ENCODE measurements at regions not wholly inside any gene's neighbourhood (a gene's known extent, or its start where the extent isn't known, plus 50 kb on each side); places are given as distances from the start of the nearest gene placed in this dataset.

GRCh38 chr3:72295962-72296450 lies 511.1 kb upstream of the PROK2 start:
- no peak overlapping the region for H3K27ac ChIP-seq (ENCODE audit: low read depth, low read length)
- H3K36me3 ChIP-seq (ENCODE audit: insufficient read depth, low read length), result no peaks in the 10 kb centered on the region
- H3K9me3 ChIP-seq (ENCODE audit: control insufficient read depth in 1 of 2, low read length in 2 of 2), result no peaks in the 10 kb centered on the region
- Mint-ChIP-seq H3K9me3 (peaks cover 0 to 3% (median 0%) of the 10 kb centered on the region in 8 donors), H3K36me3 (no peaks in the 10 kb centered on the region), H3K27ac (no peak overlapping the region), H3K4me1 (no peaks in the 10 kb centered on the region), H3K27me3 (peaks cover 1 to 2% of the 10 kb centered on the region in 2 donors), H3K4me3 (no peak overlapping the region)
- H3K4me3 ChIP-seq (ENCODE audit: low read length in 2 of 2), result no peak overlapping the region
- H3K27me3 ChIP-seq (ENCODE audit: insufficient read depth, low read length), result no peaks in the 10 kb centered on the region
- DNase-seq, result no peak
- POLR2A ChIA-PET (ENCODE audit: partially characterized antibody), result no interaction called here
- intact Hi-C loops (cut with micrococcal nuclease), result no loop called here
- CTCF ChIA-PET (ENCODE audit: partially characterized antibody), result no interaction called here
- H3K4me1 ChIP-seq (ENCODE audit: insufficient read depth, low read length), result no peaks in the 10 kb centered on the region

- CTCF ChIA-PET (ENCODE audit: partially characterized antibody), result no interaction called here
- H3K4me3 Mint-ChIP-seq, result no peak overlapping the region
These were observed 510.5 kb upstream of the PROK2 start for GRCh38 chr3:72295276-72295961.

GRCh38 chr3:72290859-72291638 lies 506.1 kb upstream of the PROK2 start:
- Mint-ChIP-seq H3K27me3 (peaks cover 9 to 12% of the 10 kb centered on the region in 2 donors), H3K4me1 (peaks cover 1 to 11% (median 9%) of the 10 kb centered on the region in 4 donors), H3K9me3 (no peaks in the 10 kb centered on the region), H3K4me3 (peak overlapping the region in 1 of 8 donors; percentile 40), H3K27ac (peak overlapping the region in 1 of 7 donors; percentile 73), H3K36me3 (no peaks in the 10 kb centered on the region)
- DNase-seq, result no peak
- ChIA-PET CTCF (ENCODE audit: partially characterized antibody) (no interaction called here), POLR2A (ENCODE audit: partially characterized antibody) (no interaction called here)
- Histone ChIP-seq H3K27me3 (ENCODE audit: insufficient read depth, low read length) (no peaks in the 10 kb centered on the region), H3K27ac (ENCODE audit: low read depth, low read length) (no peak overlapping the region), H3K4me3 (ENCODE audit: low read length in 2 of 2) (no peak overlapping the region), H3K9me3 (ENCODE audit: control insufficient read depth in 1 of 2, low read length in 2 of 2) (no peaks in the 10 kb centered on the region), H3K36me3 (ENCODE audit: insufficient read depth, low read length) (no peaks in the 10 kb centered on the region), H3K4me1 (ENCODE audit: insufficient read depth, low read length) (peaks cover 8% of the 10 kb centered on the region)
- intact Hi-C loops (cut with micrococcal nuclease), result no loop called here

More at GRCh38 chr3:72295276-72295961, 510.5 kb upstream of the PROK2 start:
- Mint-ChIP-seq H3K4me1 (peaks cover 0 to 1% (median 0%) of the 10 kb centered on the region in 4 donors), H3K27ac (no peak overlapping the region), H3K36me3 (no peaks in the 10 kb centered on the region), H3K9me3 (peaks cover 0 to 2% (median 0%) of the 10 kb centered on the region in 8 donors), H3K27me3 (peaks cover 5 to 6% of the 10 kb centered on the region in 2 donors)
- intact Hi-C loops (cut with micrococcal nuclease), result no loop called here
- Histone ChIP-seq H3K9me3 (ENCODE audit: control insufficient read depth in 1 of 2, low read length in 2 of 2) (no peaks in the 10 kb centered on the region), H3K27ac (ENCODE audit: low read depth, low read length) (no peak overlapping the region), H3K4me1 (ENCODE audit: insufficient read depth, low read length) (no peaks in the 10 kb centered on the region), H3K36me3 (ENCODE audit: insufficient read depth, low read length) (no peaks in the 10 kb centered on the region), H3K27me3 (ENCODE audit: insufficient read depth, low read length) (no peaks in the 10 kb centered on the region), H3K4me3 (ENCODE audit: low read length in 2 of 2) (no peak overlapping the region)
- DNase-seq, result no peak
- POLR2A ChIA-PET (ENCODE audit: partially characterized antibody), result no interaction called here

GRCh38 chr3:72289692-72290071 lies 504.7 kb upstream of the PROK2 start:
- H3K27ac Mint-ChIP-seq, result peak overlapping the region in 1 of 7 donors; percentile 1
- H3K36me3 Mint-ChIP-seq, result no peaks in the 10 kb centered on the region
- H3K4me3 Mint-ChIP-seq, result peak overlapping the region in 6 of 8 donors; percentile 17 to 78 (median 58)
- peaks cover 8% of the 10 kb centered on the region for H3K4me1 ChIP-seq (ENCODE audit: insufficient read depth, low read length)
- H3K36me3 ChIP-seq (ENCODE audit: insufficient read depth, low read length), result no peaks in the 10 kb centered on the region
- no peak overlapping the region for H3K27ac ChIP-seq (ENCODE audit: low read depth, low read length)
- no peak overlapping the region for H3K4me3 ChIP-seq (ENCODE audit: low read length in 2 of 2)
- H3K9me3 Mint-ChIP-seq, result no peaks in the 10 kb centered on the region
- intact Hi-C loops (cut with micrococcal nuclease), result no loop called here
- no peaks in the 10 kb centered on the region for H3K9me3 ChIP-seq (ENCODE audit: control insufficient read depth in 1 of 2, low read length in 2 of 2)
- H3K4me1 Mint-ChIP-seq, result peaks cover 1 to 11% (median 9%) of the 10 kb centered on the region in 4 donors
- DNase-seq, result no peak
- no peaks in the 10 kb centered on the region for H3K27me3 ChIP-seq (ENCODE audit: insufficient read depth, low read length)
- ChIA-PET POLR2A (ENCODE audit: partially characterized antibody) (no interaction called here), CTCF (ENCODE audit: partially characterized antibody) (interaction anchor here (0.7 kb wide), 1 partner anchor 177 kb away, joined by 3 read pairs; no protein-coding TSS in a partner anchor)
- H3K27me3 Mint-ChIP-seq, result peaks cover 9 to 12% of the 10 kb centered on the region in 2 donors

- no peak overlapping the region for H3K4me3 ChIP-seq (ENCODE audit: low read length in 2 of 2)
- no peaks in the 10 kb centered on the region for H3K27me3 ChIP-seq (ENCODE audit: insufficient read depth, low read length)
- Mint-ChIP-seq H3K4me1 (peaks cover 1 to 11% (median 9%) of the 10 kb centered on the region in 4 donors), H3K27me3 (peaks cover 9 to 12% of the 10 kb centered on the region in 2 donors), H3K36me3 (no peaks in the 10 kb centered on the region), H3K9me3 (no peaks in the 10 kb centered on the region), H3K4me3 (peak overlapping the region; percentile 49 to 80 (median 73)), H3K27ac (peak overlapping the region in 3 of 7 donors; percentile 1 to 52 (median 31))
- POLR2A ChIA-PET (ENCODE audit: partially characterized antibody), result no interaction called here
- H3K36me3 ChIP-seq (ENCODE audit: insufficient read depth, low read length), result no peaks in the 10 kb centered on the region
- H3K4me1 ChIP-seq (ENCODE audit: insufficient read depth, low read length), result peaks cover 8% of the 10 kb centered on the region
- intact Hi-C loops (cut with micrococcal nuclease), result no loop called here
- DNase-seq, result no peak
- H3K9me3 ChIP-seq (ENCODE audit: control insufficient read depth in 1 of 2, low read length in 2 of 2), result no peaks in the 10 kb centered on the region
- CTCF ChIA-PET (ENCODE audit: partially characterized antibody), result no interaction called here
- no peak overlapping the region for H3K27ac ChIP-seq (ENCODE audit: low read depth, low read length)
These were observed 504.2 kb upstream of the PROK2 start for GRCh38 chr3:72288955-72289691.

- H3K9me3 Mint-ChIP-seq, result peaks cover 0 to 7% (median 4%) of the 10 kb centered on the region in 8 donors
- H3K9me3 ChIP-seq (ENCODE audit: control insufficient read depth in 1 of 2, low read length in 2 of 2), result peaks cover 0 to under 1% of the 10 kb centered on the region in 2 donors
- POLR2A ChIA-PET (ENCODE audit: partially characterized antibody), result no interaction called here
- peaks cover 8% of the 10 kb centered on the region for H3K4me1 ChIP-seq (ENCODE audit: insufficient read depth, low read length)
- peaks cover 9 to 12% of the 10 kb centered on the region in 2 donors for H3K27me3 Mint-ChIP-seq
- CTCF ChIA-PET (ENCODE audit: partially characterized antibody), result no interaction called here
- DNase-seq, result no peak
- H3K4me3 Mint-ChIP-seq, result no peak overlapping the region
- peaks cover 1 to 11% (median 9%) of the 10 kb centered on the region in 4 donors for H3K4me1 Mint-ChIP-seq
- H3K36me3 Mint-ChIP-seq, result no peaks in the 10 kb centered on the region
- H3K36me3 ChIP-seq (ENCODE audit: insufficient read depth, low read length), result no peaks in the 10 kb centered on the region
- no peak overlapping the region for H3K4me3 ChIP-seq (ENCODE audit: low read length in 2 of 2)
- H3K27ac ChIP-seq (ENCODE audit: low read depth, low read length), result no peak overlapping the region
- intact Hi-C loops (cut with micrococcal nuclease), result no loop called here
- H3K27ac Mint-ChIP-seq, result no peak overlapping the region
- no peaks in the 10 kb centered on the region for H3K27me3 ChIP-seq (ENCODE audit: insufficient read depth, low read length)
These were observed 503.0 kb upstream of the PROK2 start for GRCh38 chr3:72287956-72288355.

- Mint-ChIP-seq H3K9me3 (peaks cover 0 to 14% (median 9%) of the 10 kb centered on the region in 8 donors), H3K4me1 (peaks cover 1 to 10% (median 9%) of the 10 kb centered on the region in 4 donors), H3K4me3 (no peak overlapping the region), H3K36me3 (no peaks in the 10 kb centered on the region), H3K27ac (no peak overlapping the region), H3K27me3 (peaks cover 3 to 13% of the 10 kb centered on the region in 2 donors)
- H3K27ac ChIP-seq (ENCODE audit: low read depth, low read length), result no peak overlapping the region
- H3K36me3 ChIP-seq (ENCODE audit: insufficient read depth, low read length), result no peaks in the 10 kb centered on the region
- DNase-seq, result no peak
- intact Hi-C loops (cut with micrococcal nuclease), result no loop called here
- H3K4me3 ChIP-seq (ENCODE audit: low read length in 2 of 2), result no peak overlapping the region
- POLR2A ChIA-PET (ENCODE audit: partially characterized antibody), result no interaction called here
- peaks cover 8% of the 10 kb centered on the region for H3K4me1 ChIP-seq (ENCODE audit: insufficient read depth, low read length)
- CTCF ChIA-PET (ENCODE audit: partially characterized antibody), result no interaction called here
- H3K9me3 ChIP-seq (ENCODE audit: control insufficient read depth in 1 of 2, low read length in 2 of 2), result peaks cover 0 to 4% of the 10 kb centered on the region in 2 donors
- no peaks in the 10 kb centered on the region for H3K27me3 ChIP-seq (ENCODE audit: insufficient read depth, low read length)
These were observed 500.6 kb upstream of the PROK2 start for GRCh38 chr3:72285502-72285901.

Measured in CD4-positive, alpha-beta memory T cell (primary cell).